GM12892 (cell line): ENCODE measurements at regions not wholly inside any gene's neighbourhood (a gene's known extent, or its start where the extent isn't known, plus 50 kb on each side); places are given as distances from the start of the nearest gene placed in this dataset.

Source experiments
- POLR2A ChIP-seq: IDR thresholded peaks from 2 replicates; pipeline ENCODE4 v1.6.1; 2011; ENCODE audit warnings: low read depth, low read length, control low read depth
- POLR2AphosphoS5 ChIP-seq: IDR thresholded peaks from 2 replicates; pipeline ENCODE4 v1.6.1; 2011; ENCODE audit warnings: low read depth, low read length, control low read depth

- no peak for TF ChIP-seq POLR2A
- TF ChIP-seq POLR2AphosphoS5 = no peak
Measured at GRCh38 chr6:21949211-21949801, 347.5 kb downstream of the PRL start.
